SK-N-SH treated with all-trans-retinoic acid at 6 μM for 48 hours (cell line): ENCODE measurements at regions not wholly inside any gene's neighbourhood (a gene's known extent, or its start where the extent isn't known, plus 50 kb on each side); places are given as distances from the start of the nearest gene placed in this dataset.

Source experiments
- ATAC-seq: fragments of 200-7000 bp; cut with Tn5 transposase; 3 replicates; pipeline ENCODE4 v1.9.1; 2020; ENCODE audit warnings: mild to moderate bottlenecking, moderate library complexity
- ARNTL ChIP-seq: fragments of 450-650 bp; formaldehyde crosslinking; IDR thresholded peaks from 2 replicates; pipeline ENCODE4 v1.5.0; 2020; ENCODE audit warnings: low read depth, mild to moderate bottlenecking, moderate library complexity, borderline replicate concordance
- BACH2 ChIP-seq: fragments of 250-450 bp; sonication (Bioruptor Pico); IDR thresholded peaks from 2 replicates; pipeline ENCODE4 v1.9.0; 2021; ENCODE audit warnings: mild to moderate bottlenecking, borderline replicate concordance
- CSDC2 ChIP-seq: fragments of 250-450 bp; sonication (Bioruptor Pico); IDR thresholded peaks from 2 replicates; pipeline ENCODE4 v1.5.0; 2020; ENCODE audit warnings: mild to moderate bottlenecking, moderate library complexity
- ESRRG ChIP-seq: fragments of 250-450 bp; sonication (Bioruptor Pico); IDR thresholded peaks from 2 replicates; pipeline ENCODE4 v1.6.1; 2021; ENCODE audit warnings: mild to moderate bottlenecking
- GLIS3 ChIP-seq: fragments of 250-450 bp; sonication (Bioruptor Pico); IDR thresholded peaks from 2 replicates; pipeline ENCODE4 v1.5.0; 2020; ENCODE audit warnings: mild to moderate bottlenecking, moderate library complexity
- ISL1 ChIP-seq: fragments of 250-450 bp; sonication (Bioruptor Pico); IDR thresholded peaks from 2 replicates; pipeline ENCODE4 v2.1.2; 2022; ENCODE audit warnings: mild to moderate bottlenecking, moderate library complexity
- OSR1 ChIP-seq: fragments of 250-450 bp; sonication (Bioruptor Pico); IDR thresholded peaks from 2 replicates; pipeline ENCODE4 v1.8.0; 2022; ENCODE audit warnings: moderate library complexity, mild to moderate bottlenecking, inconsistent platforms
- PATZ1 ChIP-seq: fragments of 250-450 bp; sonication (Bioruptor Pico); IDR thresholded peaks from 2 replicates; pipeline ENCODE4 v1.8.0; 2020; ENCODE audit warnings: mild to moderate bottlenecking, moderate library complexity, borderline replicate concordance
- PPARA ChIP-seq: fragments of 250-450 bp; sonication (Bioruptor Pico); IDR thresholded peaks from 2 replicates; pipeline ENCODE4 v1.5.0; 2020; ENCODE audit warnings: mild to moderate bottlenecking, borderline replicate concordance
- SNAI2 ChIP-seq: fragments of 250-450 bp; sonication (Bioruptor Pico); IDR thresholded peaks from 2 replicates; pipeline ENCODE4 v1.5.0; 2020; ENCODE audit warnings: mild to moderate bottlenecking, moderate library complexity
- TCF4 ChIP-seq: fragments of 250-450 bp; sonication (Bioruptor Pico); IDR thresholded peaks from 2 replicates; pipeline ENCODE4 v1.8.0; 2021; ENCODE audit warnings: mild to moderate bottlenecking, moderate library complexity, borderline replicate concordance
- TOX ChIP-seq: fragments of 250-450 bp; sonication (Bioruptor Pico); IDR thresholded peaks from 2 replicates; pipeline ENCODE4 v1.8.0; 2021; ENCODE audit warnings: mild to moderate bottlenecking, moderate library complexity, borderline replicate concordance
- ZC3H10 ChIP-seq: fragments of 250-450 bp; sonication (Bioruptor Pico); IDR thresholded peaks from 2 replicates; pipeline ENCODE4 v1.5.1; 2021; ENCODE audit warnings: mild to moderate bottlenecking, moderate library complexity
- ZFP3 ChIP-seq: fragments of 250-450 bp; sonication (Bioruptor Pico); IDR thresholded peaks from 2 replicates; pipeline ENCODE4 v1.5.0; 2020; ENCODE audit warnings: mild to moderate bottlenecking, moderate library complexity
- ZFP30 ChIP-seq: fragments of 450-650 bp; formaldehyde crosslinking; IDR thresholded peaks from 2 replicates; pipeline ENCODE4 v1.5.0; 2022; ENCODE audit warnings: mild to moderate bottlenecking, moderate library complexity
- ZNF565 ChIP-seq: fragments of 450-650 bp; formaldehyde crosslinking; conservative IDR thresholded peaks from 2 replicates; pipeline ENCODE4 v1.5.0; 2020; ENCODE audit warnings: low read depth, mild to moderate bottlenecking, moderate library complexity
- ZNF70 ChIP-seq: fragments of 450-650 bp; formaldehyde crosslinking; IDR thresholded peaks from 2 replicates; pipeline ENCODE4 v1.5.0; 2020; ENCODE audit warnings: mild to moderate bottlenecking, moderate library complexity
- ZNF8 ChIP-seq: fragments of 450-650 bp; formaldehyde crosslinking; IDR thresholded peaks from 2 replicates; pipeline ENCODE4 v1.5.0; 2020; ENCODE audit warnings: mild to moderate bottlenecking, moderate library complexity
- TF ChIP-seq, protein P1 (sequence below): fragments of 250-450 bp; sonication (Bioruptor Pico); IDR thresholded peaks from 2 replicates; pipeline ENCODE4 v1.8.0; 2021; ENCODE audit warnings: low read depth, mild to moderate bottlenecking, moderate library complexity, borderline replicate concordance
- TF ChIP-seq, protein P2 (sequence below): fragments of 250-450 bp; sonication (Bioruptor Pico); IDR thresholded peaks from 2 replicates; pipeline ENCODE4 v1.5.0; 2020; ENCODE audit warnings: mild to moderate bottlenecking, moderate library complexity
- TF ChIP-seq, protein P3 (sequence below): fragments of 250-450 bp; sonication (Bioruptor Pico); IDR thresholded peaks from 2 replicates; pipeline ENCODE4 v1.5.1; 2020; ENCODE audit warnings: low read depth, mild to moderate bottlenecking, moderate library complexity

- TF ChIP-seq ZFP3 (CRISPR knock-in tag), result no peak
- TF ChIP-seq, protein P1, sequence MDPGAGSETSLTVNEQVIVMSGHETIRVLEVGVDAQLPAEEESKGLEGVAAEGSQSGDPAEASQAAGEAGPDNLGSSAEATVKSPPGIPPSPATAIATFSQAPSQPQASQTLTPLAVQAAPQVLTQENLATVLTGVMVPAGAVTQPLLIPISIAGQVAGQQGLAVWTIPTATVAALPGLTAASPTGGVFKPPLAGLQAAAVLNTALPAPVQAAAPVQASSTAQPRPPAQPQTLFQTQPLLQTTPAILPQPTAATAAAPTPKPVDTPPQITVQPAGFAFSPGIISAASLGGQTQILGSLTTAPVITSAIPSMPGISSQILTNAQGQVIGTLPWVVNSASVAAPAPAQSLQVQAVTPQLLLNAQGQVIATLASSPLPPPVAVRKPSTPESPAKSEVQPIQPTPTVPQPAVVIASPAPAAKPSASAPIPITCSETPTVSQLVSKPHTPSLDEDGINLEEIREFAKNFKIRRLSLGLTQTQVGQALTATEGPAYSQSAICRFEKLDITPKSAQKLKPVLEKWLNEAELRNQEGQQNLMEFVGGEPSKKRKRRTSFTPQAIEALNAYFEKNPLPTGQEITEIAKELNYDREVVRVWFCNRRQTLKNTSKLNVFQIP, result no peak
- no peak for TF ChIP-seq BACH2 (CRISPR knock-in tag)
Observed at GRCh38 chr5:92676215-92677165, 904.5 kb downstream of the NR2F1-AS1 start (continued).

- TF ChIP-seq BACH2 (CRISPR knock-in tag) (no peak), ZNF70 (CRISPR knock-in tag) (no peak), ZNF565 (CRISPR knock-in tag) (no peak), PATZ1 (CRISPR knock-in tag) (no peak), SNAI2 (CRISPR knock-in tag) (no peak), TOX (CRISPR knock-in tag) (no peak), ESRRG (CRISPR knock-in tag) (no peak), ZNF8 (CRISPR knock-in tag) (no peak), OSR1 (CRISPR knock-in tag) (no peak)
- TF ChIP-seq, protein P1, result no peak
- TF ChIP-seq, protein P2, sequence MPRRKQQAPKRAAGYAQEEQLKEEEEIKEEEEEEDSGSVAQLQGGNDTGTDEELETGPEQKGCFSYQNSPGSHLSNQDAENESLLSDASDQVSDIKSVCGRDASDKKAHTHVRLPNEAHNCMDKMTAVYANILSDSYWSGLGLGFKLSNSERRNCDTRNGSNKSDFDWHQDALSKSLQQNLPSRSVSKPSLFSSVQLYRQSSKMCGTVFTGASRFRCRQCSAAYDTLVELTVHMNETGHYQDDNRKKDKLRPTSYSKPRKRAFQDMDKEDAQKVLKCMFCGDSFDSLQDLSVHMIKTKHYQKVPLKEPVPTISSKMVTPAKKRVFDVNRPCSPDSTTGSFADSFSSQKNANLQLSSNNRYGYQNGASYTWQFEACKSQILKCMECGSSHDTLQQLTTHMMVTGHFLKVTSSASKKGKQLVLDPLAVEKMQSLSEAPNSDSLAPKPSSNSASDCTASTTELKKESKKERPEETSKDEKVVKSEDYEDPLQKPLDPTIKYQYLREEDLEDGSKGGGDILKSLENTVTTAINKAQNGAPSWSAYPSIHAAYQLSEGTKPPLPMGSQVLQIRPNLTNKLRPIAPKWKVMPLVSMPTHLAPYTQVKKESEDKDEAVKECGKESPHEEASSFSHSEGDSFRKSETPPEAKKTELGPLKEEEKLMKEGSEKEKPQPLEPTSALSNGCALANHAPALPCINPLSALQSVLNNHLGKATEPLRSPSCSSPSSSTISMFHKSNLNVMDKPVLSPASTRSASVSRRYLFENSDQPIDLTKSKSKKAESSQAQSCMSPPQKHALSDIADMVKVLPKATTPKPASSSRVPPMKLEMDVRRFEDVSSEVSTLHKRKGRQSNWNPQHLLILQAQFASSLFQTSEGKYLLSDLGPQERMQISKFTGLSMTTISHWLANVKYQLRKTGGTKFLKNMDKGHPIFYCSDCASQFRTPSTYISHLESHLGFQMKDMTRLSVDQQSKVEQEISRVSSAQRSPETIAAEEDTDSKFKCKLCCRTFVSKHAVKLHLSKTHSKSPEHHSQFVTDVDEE (CRISPR knock-in tag), result no peak
- no peak for ATAC-seq
Observed at GRCh38 chr5:92674321-92674720, 906.7 kb downstream of the NR2F1-AS1 start.

GRCh38 chr5:92665506-92665905, 915.5 kb downstream of the NR2F1-AS1 start:
- ATAC-seq, result no peak
- TF ChIP-seq ISL1 (CRISPR knock-in tag) (no peak), PPARA (CRISPR knock-in tag) (no peak), ARNTL (CRISPR knock-in tag) (no peak), ESRRG (CRISPR knock-in tag) (no peak), GLIS3 (CRISPR knock-in tag) (no peak), BACH2 (CRISPR knock-in tag) (no peak), OSR1 (CRISPR knock-in tag) (no peak), CSDC2 (CRISPR knock-in tag) (no peak), TCF4 (no peak), ZNF70 (CRISPR knock-in tag) (no peak), ZFP30 (CRISPR knock-in tag) (no peak), SNAI2 (CRISPR knock-in tag) (no peak), ZNF565 (CRISPR knock-in tag) (no peak), PATZ1 (CRISPR knock-in tag) (no peak), ZC3H10 (no peak), TOX (CRISPR knock-in tag) (no peak)
- TF ChIP-seq, protein P1, result no peak
- TF ChIP-seq, protein P3, sequence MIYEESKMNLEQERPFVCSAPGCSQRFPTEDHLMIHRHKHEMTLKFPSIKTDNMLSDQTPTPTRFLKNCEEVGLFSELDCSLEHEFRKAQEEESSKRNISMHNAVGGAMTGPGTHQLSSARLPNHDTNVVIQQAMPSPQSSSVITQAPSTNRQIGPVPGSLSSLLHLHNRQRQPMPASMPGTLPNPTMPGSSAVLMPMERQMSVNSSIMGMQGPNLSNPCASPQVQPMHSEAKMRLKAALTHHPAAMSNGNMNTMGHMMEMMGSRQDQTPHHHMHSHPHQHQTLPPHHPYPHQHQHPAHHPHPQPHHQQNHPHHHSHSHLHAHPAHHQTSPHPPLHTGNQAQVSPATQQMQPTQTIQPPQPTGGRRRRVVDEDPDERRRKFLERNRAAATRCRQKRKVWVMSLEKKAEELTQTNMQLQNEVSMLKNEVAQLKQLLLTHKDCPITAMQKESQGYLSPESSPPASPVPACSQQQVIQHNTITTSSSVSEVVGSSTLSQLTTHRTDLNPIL (CRISPR knock-in tag), result no peak
